Tibial artery (tissue), 4 donors: ENCODE measurements at regions not wholly inside any gene's neighbourhood (a gene's known extent, or its start where the extent isn't known, plus 50 kb on each side); places are given as distances from the start of the nearest gene placed in this dataset.

Experiments used
- DNase-seq, 2 donors: peaks; one replicate each; pipeline ENCODE4 v3.0.0-alpha.2; 2019
- H3K27ac ChIP-seq, 2 donors: fragments of 200-600 bp; sonication (generic) in 1 of 2; 1 replicate in 1 of 2; 2 replicates in 1 of 2; pipeline ENCODE4 v1.5.1; 2018 to 2019; ENCODE audit warnings: mild to moderate bottlenecking in 1 of 2
- H3K27me3 ChIP-seq, 2 donors: fragments of 200-600 bp; sonication (generic) in 1 of 2; one replicate each; pipeline versions ENCODE4 v1.5.1 to v1.6.0; 2016 to 2019
- H3K36me3 ChIP-seq, 3 donors: fragments of 200-600 bp; sonication (generic) in 2 of 3; one replicate each; pipeline ENCODE4 v1.5.1; 2016 to 2019; ENCODE audit warnings: mild to moderate bottlenecking in 2 of 3
- H3K4me1 ChIP-seq, 4 donors: fragments of 200-600 bp; sonication (generic) in 2 of 4; 1 replicate in 3 of 4; 2 replicates in 1 of 4; pipeline ENCODE4 v1.5.1; 2016 to 2019
- H3K4me3 ChIP-seq, 2 donors: fragments of 200-600 bp; sonication (generic) in 1 of 2; 1 replicate in 1 of 2; 2 replicates in 1 of 2; pipeline ENCODE4 v1.5.1; 2018 to 2019; ENCODE audit warnings: mild to moderate bottlenecking in 2 of 2
- H3K9me3 ChIP-seq, 3 donors: fragments of 200-600 bp; sonication (generic) in 1 of 3; one replicate each; pipeline ENCODE4 v1.5.1; 2016 to 2019
- CTCF ChIP-seq, 2 experiments: fragments of 200-600 bp in 1 of 2; fragments of 450-650 bp in 1 of 2; IDR thresholded peaks; one replicate each; pipeline ENCODE4 v1.5.1; 2017 to 2019; ENCODE audit warnings: antibody characterized with exemption in 2 of 2, mild to moderate bottlenecking in 1 of 2, moderate library complexity in 1 of 2
- intact Hi-C: fragments of 100-400 bp; cut with DNase I; formaldehyde crosslinking; loops from one replicate; pipeline ENCODE4 v1.15.0; 2023; ENCODE audit warnings: low total_unique reads

GRCh38 chr16:66161942-66162341 lies 204.5 kb upstream of the CDH5 start:
- peak in 1 of 2 donors; percentile 43 for DNase-seq
- H3K27ac ChIP-seq: no peak overlapping the region
- TF ChIP-seq CTCF (IDR thresholded peaks at IDR 0.05): no peak
- peaks cover 0 to 3% of the 10 kb centered on the region in 2 donors for H3K27me3 ChIP-seq
- intact Hi-C loops: no loop called here
- no peaks in the 10 kb centered on the region for H3K36me3 ChIP-seq
- H3K4me3 ChIP-seq: no peak overlapping the region
- peaks cover 0 to 13% (median 1%) of the 10 kb centered on the region in 4 donors for H3K4me1 ChIP-seq
- no peaks in the 10 kb centered on the region for H3K9me3 ChIP-seq

- peaks cover 0 to 13% (median 1%) of the 10 kb centered on the region in 4 donors for H3K4me1 ChIP-seq
- TF ChIP-seq CTCF (IDR thresholded peaks at IDR 0.05): no peak
- H3K27ac ChIP-seq: no peak overlapping the region
- H3K4me3 ChIP-seq: no peak overlapping the region
- peak in 1 of 2 donors; percentile 34 for DNase-seq
- intact Hi-C loops: no loop called here
- H3K9me3 ChIP-seq: no peaks in the 10 kb centered on the region
- H3K27me3 ChIP-seq: peaks cover 0 to 3% of the 10 kb centered on the region in 2 donors
- H3K36me3 ChIP-seq: no peaks in the 10 kb centered on the region
These were observed 205.2 kb upstream of the CDH5 start for GRCh38 chr16:66161269-66161668.

- H3K27ac ChIP-seq: no peak overlapping the region
These were observed 206.5 kb upstream of the CDH5 start for GRCh38 chr16:66159987-66160386.

GRCh38 chr16:66156538-66156937 lies 210.0 kb upstream of the CDH5 start:
- Histone ChIP-seq H3K4me3 (no peak overlapping the region), H3K36me3 (no peaks in the 10 kb centered on the region), H3K9me3 (no peaks in the 10 kb centered on the region), H3K27me3 (no peaks in the 10 kb centered on the region), H3K4me1 (peaks cover 0 to 25% (median 18%) of the 10 kb centered on the region in 4 donors), H3K27ac (no peak overlapping the region)
- DNase-seq: no peak
- intact Hi-C loops: no loop called here
- no peak for TF ChIP-seq CTCF (IDR thresholded peaks at IDR 0.05)

More at GRCh38 chr16:66159987-66160386, 206.5 kb upstream of the CDH5 start:
- TF ChIP-seq CTCF (IDR thresholded peaks at IDR 0.05): no peak
- Histone ChIP-seq H3K27me3 (peaks cover 0 to 3% of the 10 kb centered on the region in 2 donors), H3K9me3 (no peaks in the 10 kb centered on the region), H3K36me3 (no peaks in the 10 kb centered on the region), H3K4me3 (no peak overlapping the region), H3K4me1 (peaks cover 0 to 13% (median 1%) of the 10 kb centered on the region in 4 donors)
- intact Hi-C loops: no loop called here
- peak in 1 of 2 donors; percentile 31 for DNase-seq

- Histone ChIP-seq H3K36me3 (no peaks in the 10 kb centered on the region), H3K27ac (no peak overlapping the region), H3K27me3 (no peaks in the 10 kb centered on the region), H3K4me1 (peaks cover 0 to 30% (median 22%) of the 10 kb centered on the region in 4 donors), H3K9me3 (no peaks in the 10 kb centered on the region), H3K4me3 (no peak overlapping the region)
- intact Hi-C loops: no loop called here
- no peak for DNase-seq
- no peak for TF ChIP-seq CTCF (IDR thresholded peaks at IDR 0.05)
These were observed 210.6 kb upstream of the CDH5 start for GRCh38 chr16:66155933-66156332.

GRCh38 chr16:66154801-66155200 lies 211.7 kb upstream of the CDH5 start:
- Histone ChIP-seq H3K36me3 (no peaks in the 10 kb centered on the region), H3K9me3 (no peaks in the 10 kb centered on the region), H3K27me3 (no peaks in the 10 kb centered on the region), H3K4me1 (peaks cover 0 to 30% (median 22%) of the 10 kb centered on the region in 4 donors), H3K27ac (no peak overlapping the region), H3K4me3 (no peak overlapping the region)
- no peak for TF ChIP-seq CTCF (IDR thresholded peaks at IDR 0.05)
- peak in 1 of 2 donors; percentile 20 for DNase-seq
- intact Hi-C loops: no loop called here
